Neural crest cell (in vitro differentiated cells): ENCODE measurements at regions not wholly inside any gene's neighbourhood (a gene's known extent, or its start where the extent isn't known, plus 50 kb on each side); places are given as distances from the start of the nearest gene placed in this dataset.

Source experiments
- DNase-seq: peaks from one replicate; pipeline ENCODE4 v3.0.0; 2021; ENCODE audit warnings: low read depth, mixed read lengths, low spot score
- H3K27ac Mint-ChIP-seq: one replicate; pipeline ENCODE4 v1.8.0; 2021; ENCODE audit warnings: mild to moderate bottlenecking, mixed read lengths; ENCODE audit not compliant: unreplicated experiment
- H3K27me3 Mint-ChIP-seq: 2 replicates; pipeline ENCODE4 v1.8.0; 2021; ENCODE audit warnings: low read depth, mild to moderate bottlenecking, mixed read lengths
- H3K36me3 Mint-ChIP-seq: 2 replicates; pipeline ENCODE4 v1.8.0; 2021; ENCODE audit warnings: low read depth, mild to moderate bottlenecking, mixed read lengths
- H3K4me1 Mint-ChIP-seq: 2 replicates; pipeline ENCODE4 v1.8.0; 2021; ENCODE audit warnings: mixed read lengths
- H3K4me3 Mint-ChIP-seq: one replicate; pipeline ENCODE4 v1.8.0; 2021; ENCODE audit warnings: mild to moderate bottlenecking, mixed read lengths
- H3K9me3 Mint-ChIP-seq: 2 replicates; pipeline ENCODE4 v1.8.0; 2021; ENCODE audit warnings: mixed read lengths
- TF ChIP-seq, protein P1 (sequence below): fragments of 200-600 bp; sonication (generic); conservative IDR thresholded peaks from 2 replicates; pipeline ENCODE4 v1.5.0; 2021; ENCODE audit warnings: antibody characterized with exemption, mild to moderate bottlenecking

DNA sequence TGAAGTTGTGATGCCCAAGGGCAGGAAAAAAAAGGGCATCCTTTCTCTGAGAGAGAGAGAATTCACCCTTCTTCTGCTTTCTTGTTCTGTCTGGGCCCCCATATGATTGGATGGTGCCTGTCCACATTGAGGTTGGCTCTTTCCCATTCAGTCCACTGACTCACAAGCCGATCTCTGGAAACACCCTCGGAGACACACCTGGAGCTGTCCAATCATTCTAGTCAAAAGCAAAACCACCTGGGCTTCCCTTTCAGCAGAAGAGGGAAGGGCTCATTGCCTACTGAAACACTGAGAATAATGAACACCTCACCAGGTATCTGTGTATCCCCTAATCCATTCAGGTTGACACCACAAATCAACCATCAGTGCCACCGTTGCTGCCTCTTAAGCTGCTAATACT, 103.7 kb upstream of the GNG12 start:
- H3K36me3 Mint-ChIP-seq = no peaks in the 10 kb centered on the region
- peaks cover 23% of the 10 kb centered on the region for H3K4me1 Mint-ChIP-seq
- no peak overlapping the region for H3K27ac Mint-ChIP-seq
- H3K9me3 Mint-ChIP-seq = no peaks in the 10 kb centered on the region
- no peak overlapping the region for H3K4me3 Mint-ChIP-seq
- TF ChIP-seq, protein P1, sequence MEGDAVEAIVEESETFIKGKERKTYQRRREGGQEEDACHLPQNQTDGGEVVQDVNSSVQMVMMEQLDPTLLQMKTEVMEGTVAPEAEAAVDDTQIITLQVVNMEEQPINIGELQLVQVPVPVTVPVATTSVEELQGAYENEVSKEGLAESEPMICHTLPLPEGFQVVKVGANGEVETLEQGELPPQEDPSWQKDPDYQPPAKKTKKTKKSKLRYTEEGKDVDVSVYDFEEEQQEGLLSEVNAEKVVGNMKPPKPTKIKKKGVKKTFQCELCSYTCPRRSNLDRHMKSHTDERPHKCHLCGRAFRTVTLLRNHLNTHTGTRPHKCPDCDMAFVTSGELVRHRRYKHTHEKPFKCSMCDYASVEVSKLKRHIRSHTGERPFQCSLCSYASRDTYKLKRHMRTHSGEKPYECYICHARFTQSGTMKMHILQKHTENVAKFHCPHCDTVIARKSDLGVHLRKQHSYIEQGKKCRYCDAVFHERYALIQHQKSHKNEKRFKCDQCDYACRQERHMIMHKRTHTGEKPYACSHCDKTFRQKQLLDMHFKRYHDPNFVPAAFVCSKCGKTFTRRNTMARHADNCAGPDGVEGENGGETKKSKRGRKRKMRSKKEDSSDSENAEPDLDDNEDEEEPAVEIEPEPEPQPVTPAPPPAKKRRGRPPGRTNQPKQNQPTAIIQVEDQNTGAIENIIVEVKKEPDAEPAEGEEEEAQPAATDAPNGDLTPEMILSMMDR = no peak
- H3K27me3 Mint-ChIP-seq = no peaks in the 10 kb centered on the region
- DNase-seq = no peak

DNA sequence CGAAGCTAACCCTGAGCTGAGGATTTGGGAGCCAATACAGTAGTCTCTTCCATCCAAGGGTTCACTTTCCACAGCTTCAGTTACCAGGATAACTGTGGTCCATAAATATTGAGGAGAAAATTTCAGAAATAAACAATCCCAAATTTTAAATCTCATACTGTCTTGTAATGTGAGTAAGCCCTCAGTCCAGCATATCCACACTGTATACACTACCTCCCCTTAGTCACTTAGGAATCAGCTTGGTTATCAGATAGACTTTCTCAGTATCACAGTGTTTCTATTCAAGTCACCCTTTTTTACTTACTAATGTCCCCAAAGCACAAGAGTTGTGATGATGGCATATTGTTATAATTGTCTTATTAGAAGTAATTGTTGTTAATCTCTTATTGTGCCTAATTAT, 102.3 kb upstream of the GNG12 start:
- TF ChIP-seq, protein P1 = no peak
- no peaks in the 10 kb centered on the region for H3K9me3 Mint-ChIP-seq
- DNase-seq = no peak
- no peak overlapping the region for H3K27ac Mint-ChIP-seq
- peaks cover 23% of the 10 kb centered on the region for H3K4me1 Mint-ChIP-seq
- no peak overlapping the region for H3K4me3 Mint-ChIP-seq
- no peaks in the 10 kb centered on the region for H3K36me3 Mint-ChIP-seq
- H3K27me3 Mint-ChIP-seq = no peaks in the 10 kb centered on the region

DNA sequence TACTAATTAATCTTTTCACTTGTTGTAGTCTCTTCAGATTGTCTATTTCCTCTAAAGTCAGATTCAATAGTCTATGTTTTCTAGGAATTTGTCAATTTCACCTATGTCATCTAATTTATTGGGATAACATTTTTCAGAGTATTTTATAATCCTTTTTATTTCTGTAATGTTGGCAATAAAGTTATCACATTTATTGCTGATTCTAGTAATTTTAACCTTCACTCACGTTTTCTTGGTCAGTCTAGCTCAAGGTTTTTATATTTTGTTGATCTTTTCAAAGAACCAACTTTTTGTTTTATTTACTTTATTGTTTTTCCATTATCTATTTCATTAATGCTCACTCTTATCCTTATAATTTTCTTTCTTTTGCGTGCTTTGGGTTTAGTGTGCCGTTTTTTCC, 97.9 kb upstream of the GNG12 start:
- no peaks in the 10 kb centered on the region for H3K4me1 Mint-ChIP-seq
- H3K27me3 Mint-ChIP-seq = no peaks in the 10 kb centered on the region
- no peak for DNase-seq
- H3K36me3 Mint-ChIP-seq = no peaks in the 10 kb centered on the region
- TF ChIP-seq, protein P1 = no peak
- no peaks in the 10 kb centered on the region for H3K9me3 Mint-ChIP-seq
- no peak overlapping the region for H3K27ac Mint-ChIP-seq
- no peak overlapping the region for H3K4me3 Mint-ChIP-seq

DNA sequence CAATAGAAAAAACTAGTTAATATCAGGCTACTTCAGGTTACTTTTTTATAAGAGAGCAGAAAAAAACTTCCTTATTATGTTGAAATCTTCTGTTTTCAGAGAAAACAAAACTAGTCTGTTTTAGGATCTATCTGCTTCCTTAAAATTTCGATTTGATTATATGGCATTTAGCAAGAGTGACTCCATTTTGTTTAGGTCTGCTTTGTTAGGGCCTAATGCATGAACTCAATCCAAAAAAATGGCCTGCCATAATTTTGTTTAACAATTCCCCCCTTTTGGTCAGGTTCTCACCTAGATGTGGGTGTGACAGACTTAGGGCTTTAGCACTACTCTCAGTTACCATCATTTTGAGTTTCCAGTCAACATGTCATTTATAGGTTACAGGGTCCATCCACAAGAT, 89.8 kb upstream of the GNG12 start:
- H3K9me3 Mint-ChIP-seq = no peaks in the 10 kb centered on the region
- no peaks in the 10 kb centered on the region for H3K27me3 Mint-ChIP-seq
- H3K36me3 Mint-ChIP-seq = no peaks in the 10 kb centered on the region
- H3K4me3 Mint-ChIP-seq = no peak overlapping the region
- H3K4me1 Mint-ChIP-seq = peaks cover 7% of the 10 kb centered on the region
- no peak for DNase-seq
- TF ChIP-seq, protein P1 = no peak
- no peak overlapping the region for H3K27ac Mint-ChIP-seq

DNA sequence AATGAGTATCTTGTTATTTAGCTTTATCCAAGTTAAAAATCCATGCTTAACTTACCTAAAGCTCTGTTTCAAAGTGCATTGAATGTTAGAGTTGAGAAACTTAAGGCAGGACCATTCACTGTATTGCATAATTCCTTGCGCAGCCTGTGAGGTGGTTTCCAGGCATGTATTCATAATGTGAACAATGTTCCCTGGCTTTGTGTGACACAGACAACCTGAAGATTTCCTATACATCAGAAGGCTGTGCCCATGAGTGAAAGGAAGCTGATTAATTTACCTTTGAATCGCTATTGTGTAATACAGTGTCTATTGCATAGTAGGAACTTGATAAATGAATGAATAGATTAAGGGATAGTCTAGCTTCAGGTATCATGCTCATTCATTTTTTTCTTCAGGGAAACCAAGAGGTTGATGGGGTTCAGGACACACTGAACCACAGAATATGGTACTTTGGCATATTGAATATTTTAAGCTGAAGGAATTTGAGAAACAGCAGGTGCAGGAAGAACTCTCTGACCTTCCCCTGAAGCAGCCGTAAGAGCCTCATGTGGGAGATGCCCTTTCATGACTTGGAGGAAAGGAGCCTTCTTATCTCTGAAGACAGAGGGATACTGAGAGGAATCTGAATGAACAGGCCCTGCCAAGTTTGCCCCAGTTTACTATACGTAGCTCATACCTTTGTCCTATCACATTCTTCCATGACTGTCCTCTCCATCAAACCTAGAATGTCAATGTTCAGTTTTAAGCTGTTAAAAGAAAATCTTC, 88.6 kb upstream of the GNG12 start:
- DNase-seq = no peak
- TF ChIP-seq, protein P1 = no peak
- Mint-ChIP-seq H3K36me3 (no peaks in the 10 kb centered on the region), H3K4me1 (peaks cover 7% of the 10 kb centered on the region), H3K27ac (no peak overlapping the region), H3K27me3 (no peaks in the 10 kb centered on the region), H3K9me3 (no peaks in the 10 kb centered on the region), H3K4me3 (no peak overlapping the region)
